Naive thymus-derived CD4-positive, alpha-beta T cell (primary cell): ENCODE measurements at regions not wholly inside any gene's neighbourhood (a gene's known extent, or its start where the extent isn't known, plus 50 kb on each side); places are given as distances from the start of the nearest gene placed in this dataset.
"Not testable (repeated sequence)": the region's sequence is repeated elsewhere in the genome, so short reads cannot be mapped to it uniquely, and the experiment has no call there.

Experiments
- ATAC-seq: fragments of 150-1000 bp; cut with Tn5 transposase; 2 replicates; pipeline ENCODE4 v1.10.0; 2021; ENCODE audit warnings: mild to moderate bottlenecking, moderate library complexity
- CTCF ChIA-PET: fragments of 350-600 bp; sonication (Branson Sonifier 250); formaldehyde crosslinking; loops from one replicate; lab custom pipeline; 2021; ENCODE audit warnings: antibody characterized with exemption; lab: Charles Lee
- POLR2A ChIA-PET: fragments of 350-600 bp; sonication (Branson Sonifier 250); formaldehyde crosslinking; loops from one replicate; lab custom pipeline; 2021; ENCODE audit warnings: antibody characterized with exemption, inconsistent platforms; lab: Charles Lee
- DNase-seq, 9 donors: peaks; one replicate each; pipeline versions ENCODE4 v3.0.0 to v3.0.0-alpha.2; 2020 to 2022; ENCODE audit warnings: mixed read lengths in 1 of 9
- H3K27ac ChIP-seq: one replicate; pipeline ENCODE4 v1.7.0; 2013; ENCODE audit warnings: mild to moderate bottlenecking, low read depth, low read length, moderate library complexity
- H3K27me3 ChIP-seq, 2 donors: one replicate each; pipeline ENCODE4 v1.7.0; 2013; ENCODE audit warnings: low read length in 2 of 2, mild to moderate bottlenecking in 2 of 2, moderate library complexity in 2 of 2; ENCODE audit not compliant: control insufficient read depth in 2 of 2, insufficient read depth in 2 of 2
- H3K36me3 ChIP-seq, 3 experiments: 1 replicate in 2 of 3; 2 replicates in 1 of 3; pipeline ENCODE4 v1.7.0; 2013; ENCODE audit warnings: low read length in 3 of 3, mild to moderate bottlenecking in 3 of 3, moderate library complexity in 1 of 3; ENCODE audit not compliant: insufficient read depth in 3 of 3, control insufficient read depth in 2 of 3
- H3K4me1 ChIP-seq, 2 donors: one replicate each; pipeline ENCODE4 v1.7.0; 2013; ENCODE audit warnings: low read length in 2 of 2, mild to moderate bottlenecking in 2 of 2, moderate library complexity in 1 of 2; ENCODE audit not compliant: control insufficient read depth in 2 of 2, insufficient read depth in 2 of 2
- H3K4me3 ChIP-seq: 2 replicates; pipeline ENCODE4 v1.7.0; 2013; ENCODE audit warnings: mild to moderate bottlenecking, low read length
- H3K9me3 ChIP-seq, 3 experiments: 1 replicate in 2 of 3; 2 replicates in 1 of 3; pipeline ENCODE4 v1.7.0; 2013; ENCODE audit warnings: low read length in 3 of 3; ENCODE audit not compliant: control insufficient read depth in 2 of 3
- H3K27ac Mint-ChIP-seq, 9 donors: one replicate each; pipeline ENCODE4 v1.8.0; 2020 to 2022; ENCODE audit warnings: mixed read lengths in 9 of 9, mild to moderate bottlenecking in 8 of 9, moderate library complexity in 5 of 9, inconsistent platforms in 2 of 9
- H3K27me3 Mint-ChIP-seq, 5 donors: one replicate each; pipeline ENCODE4 v1.8.0; 2021 to 2022; ENCODE audit warnings: mixed read lengths in 5 of 5, mild to moderate bottlenecking in 1 of 5
- H3K36me3 Mint-ChIP-seq, 5 donors: one replicate each; pipeline ENCODE4 v1.8.0; 2020 to 2022; ENCODE audit warnings: mixed read lengths in 5 of 5, mild to moderate bottlenecking in 3 of 5, inconsistent platforms in 1 of 5
- H3K4me1 Mint-ChIP-seq, 7 donors: one replicate each; pipeline ENCODE4 v1.8.0; 2020 to 2022; ENCODE audit warnings: mixed read lengths in 7 of 7, mild to moderate bottlenecking in 3 of 7, inconsistent platforms in 1 of 7
- H3K4me3 Mint-ChIP-seq, 10 donors: one replicate each; pipeline ENCODE4 v1.8.0; 2020 to 2022; ENCODE audit warnings: mild to moderate bottlenecking in 10 of 10, mixed read lengths in 10 of 10, moderate library complexity in 6 of 10, inconsistent platforms in 2 of 10
- H3K9me3 Mint-ChIP-seq, 11 donors: one replicate each; pipeline ENCODE4 v1.8.0; 2020 to 2022; ENCODE audit warnings: mixed read lengths in 11 of 11, mild to moderate bottlenecking in 4 of 11, inconsistent platforms in 1 of 11, moderate library complexity in 1 of 11
- intact Hi-C, 2 donors: fragments of 100-400 bp; cut with micrococcal nuclease; formaldehyde crosslinking; loops; one replicate each; pipeline ENCODE4 v1.15.1; 2023

DNA sequence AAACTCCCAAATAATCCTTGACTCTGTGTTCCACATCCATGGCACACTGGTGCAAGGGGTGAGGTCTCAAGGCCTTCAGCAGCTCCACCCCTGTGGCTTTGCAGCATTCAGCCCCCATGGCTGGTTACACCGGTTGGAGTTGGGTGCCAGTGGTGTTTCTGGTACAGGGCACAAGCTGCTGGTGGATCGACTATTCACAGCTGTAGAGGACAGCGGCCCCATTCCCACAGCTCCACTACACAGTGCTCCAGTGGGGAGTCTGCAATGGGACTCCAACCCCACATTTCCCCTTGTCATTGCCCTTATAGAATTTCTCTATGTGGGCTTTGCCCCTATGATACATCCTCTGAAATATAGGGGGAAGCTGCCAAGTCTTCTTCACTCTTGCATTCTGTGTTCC is 64.3 kb upstream of the SGO1 start:
- no peaks in the 10 kb centered on the region for H3K36me3 ChIP-seq
- H3K4me1 ChIP-seq = no peaks in the 10 kb centered on the region
- no peaks in the 10 kb centered on the region for H3K27me3 ChIP-seq
- DNase-seq (no peak), ATAC-seq (no peak)
- Mint-ChIP-seq H3K9me3 (peaks cover 0 to 15% (median 5%) of the 10 kb centered on the region in 11 donors), H3K36me3 (peaks cover 0 to 8% (median 5%) of the 10 kb centered on the region in 5 donors), H3K27me3 (no peaks in the 10 kb centered on the region), H3K4me1 (no peaks in the 10 kb centered on the region), H3K27ac (no peak overlapping the region), H3K4me3 (no peak overlapping the region)
- ChIA-PET POLR2A (no interaction called here), CTCF (no interaction called here)
- no peak overlapping the region for H3K4me3 ChIP-seq
- H3K27ac ChIP-seq = no peak overlapping the region
- H3K9me3 ChIP-seq = no peaks in the 10 kb centered on the region
- intact Hi-C loops = no loop called here

DNA sequence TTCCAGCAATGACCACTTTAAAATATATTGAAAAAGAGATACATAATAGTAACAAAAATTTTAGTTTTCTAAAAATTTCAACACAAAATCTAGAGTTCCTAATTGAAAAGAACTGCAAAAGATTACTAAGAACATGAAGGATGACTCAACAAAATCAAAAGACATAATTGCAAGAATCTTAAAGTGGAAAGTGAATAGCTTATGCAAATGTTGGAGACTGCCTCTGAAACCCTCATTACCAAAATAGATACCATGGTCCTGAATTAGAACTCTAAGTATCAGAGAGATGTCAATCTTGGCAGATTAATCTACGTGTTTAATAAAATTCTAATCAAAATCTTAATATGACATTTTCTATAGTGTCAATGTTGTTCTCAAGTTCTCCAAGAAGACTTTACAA is 60.7 kb upstream of the SGO1 start:
- Histone ChIP-seq H3K36me3 (no peaks in the 10 kb centered on the region), H3K27me3 (no peaks in the 10 kb centered on the region), H3K4me1 (no peaks in the 10 kb centered on the region), H3K9me3 (no peaks in the 10 kb centered on the region), H3K27ac (no peak overlapping the region), H3K4me3 (no peak overlapping the region)
- Mint-ChIP-seq H3K9me3 (peaks cover 2 to 44% (median 20%) of the 10 kb centered on the region in 11 donors), H3K36me3 (peaks cover 0 to 5% (median 0%) of the 10 kb centered on the region in 5 donors), H3K27ac (no peak overlapping the region), H3K27me3 (peaks cover 0 to 10% (median 0%) of the 10 kb centered on the region in 5 donors), H3K4me1 (no peaks in the 10 kb centered on the region), H3K4me3 (no peak overlapping the region)
- intact Hi-C loops = no loop called here
- ChIA-PET POLR2A (no interaction called here), CTCF (no interaction called here)
- no peak for DNase-seq
- no peak for ATAC-seq

DNA sequence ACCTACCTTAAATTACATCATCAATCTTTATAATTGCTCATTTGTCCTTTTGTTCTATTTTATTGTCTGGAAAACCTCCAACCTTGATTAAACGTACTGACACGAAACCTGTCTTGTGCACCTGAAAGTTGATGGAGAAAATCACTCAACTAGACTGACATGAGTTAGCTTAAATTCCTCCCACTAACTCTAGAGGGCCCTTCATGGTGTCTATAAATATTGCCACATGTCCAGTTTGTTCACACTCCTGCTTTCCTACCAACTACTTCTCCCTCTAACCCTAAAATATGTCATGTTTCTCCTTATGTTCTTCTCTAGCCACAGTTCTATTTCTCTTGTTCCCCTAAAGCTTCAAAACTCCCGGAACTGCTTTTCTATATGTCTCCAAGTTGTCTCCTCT is 59.8 kb upstream of the SGO1 start:
- no peaks in the 10 kb centered on the region for H3K36me3 ChIP-seq
- intact Hi-C loops = no loop called here
- H3K4me3 Mint-ChIP-seq = no peak overlapping the region
- POLR2A ChIA-PET = no interaction called here
- peaks cover 0 to 5% (median 0%) of the 10 kb centered on the region in 5 donors for H3K36me3 Mint-ChIP-seq
- ATAC-seq = no peak
- H3K9me3 Mint-ChIP-seq = peaks cover 2 to 45% (median 20%) of the 10 kb centered on the region in 11 donors
- H3K27ac ChIP-seq = no peak overlapping the region
- no peaks in the 10 kb centered on the region for H3K9me3 ChIP-seq
- peaks cover 0 to 10% (median 0%) of the 10 kb centered on the region in 5 donors for H3K27me3 Mint-ChIP-seq
- CTCF ChIA-PET = no interaction called here
- H3K4me3 ChIP-seq = no peak overlapping the region
- H3K27ac Mint-ChIP-seq = no peak overlapping the region
- no peaks in the 10 kb centered on the region for H3K27me3 ChIP-seq
- H3K4me1 Mint-ChIP-seq = no peaks in the 10 kb centered on the region
- no peaks in the 10 kb centered on the region for H3K4me1 ChIP-seq
- DNase-seq = no peak

DNA sequence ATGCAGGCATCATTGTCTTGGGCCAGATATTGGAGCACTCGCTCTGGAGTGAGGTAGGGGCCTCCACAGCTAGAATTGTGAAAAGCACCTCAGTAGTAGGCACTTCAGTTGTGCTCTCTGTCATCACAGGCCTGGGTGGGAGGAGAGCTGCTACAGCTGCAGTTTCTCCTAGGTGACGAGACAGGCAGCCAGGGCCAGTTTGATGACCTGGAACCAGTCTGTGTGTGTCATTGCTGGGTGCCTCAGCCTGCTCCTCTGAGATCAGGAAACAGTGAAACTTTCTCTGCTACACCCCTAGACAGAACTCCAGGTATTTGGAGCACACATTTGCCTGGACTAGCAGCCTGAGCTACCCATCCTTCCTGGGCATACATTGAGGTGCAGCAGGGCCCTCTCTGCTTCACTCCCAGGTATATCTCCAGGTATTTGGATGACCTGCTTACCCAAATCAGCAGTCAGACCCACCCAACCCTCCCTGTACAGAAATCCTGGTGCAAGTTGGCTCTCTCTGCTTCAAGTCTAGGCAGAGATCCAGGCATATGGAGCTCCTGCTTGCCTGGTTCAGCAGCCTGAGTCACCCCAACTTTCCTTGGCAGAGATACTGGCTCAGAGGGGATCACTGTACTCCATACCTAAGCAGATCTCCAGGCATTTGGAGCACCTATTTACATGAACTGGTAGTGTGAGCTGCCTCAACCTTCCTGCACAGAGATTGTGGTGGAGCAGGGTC is 54.3 kb upstream of the SGO1 start:
- no peak for ATAC-seq

DNA sequence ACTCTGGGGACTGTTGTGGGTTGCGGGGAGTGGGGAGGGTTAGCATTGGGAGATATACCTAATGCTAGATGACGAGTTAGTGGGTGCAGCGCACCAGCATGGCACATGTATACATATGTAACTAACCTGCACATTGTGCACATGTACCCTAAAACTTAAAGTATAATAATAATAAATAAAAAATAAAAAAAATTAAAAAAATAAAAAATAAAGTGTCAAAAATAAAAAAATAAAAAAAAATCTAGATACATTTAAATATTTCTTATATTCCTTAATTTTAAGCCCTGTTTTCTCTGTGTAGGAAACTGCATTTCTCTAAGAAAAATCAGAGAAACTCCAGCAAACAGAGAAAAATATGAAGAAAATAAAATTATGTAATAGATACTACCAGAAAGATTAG is 52.2 kb upstream of the SGO1 start:
- H3K4me1 Mint-ChIP-seq, H3K36me3 Mint-ChIP-seq, H3K4me3 ChIP-seq, ATAC-seq, H3K27me3 ChIP-seq, H3K27ac Mint-ChIP-seq, DNase-seq, H3K9me3 ChIP-seq, H3K4me3 Mint-ChIP-seq, CTCF ChIA-PET, POLR2A ChIA-PET, H3K36me3 ChIP-seq, intact Hi-C loops, H3K27ac ChIP-seq, H3K4me1 ChIP-seq, H3K27me3 Mint-ChIP-seq: not testable (repeated sequence)
- H3K9me3 Mint-ChIP-seq = peaks cover 1 to 18% (median 10%) of the 10 kb centered on the region in 11 donors

More for the DNA sequence above, 54.3 kb upstream of the SGO1 start:
- H3K27me3 ChIP-seq = no peaks in the 10 kb centered on the region
- POLR2A ChIA-PET = no interaction called here
- DNase-seq = no peak
- Mint-ChIP-seq H3K4me3 (no peak overlapping the region), H3K36me3 (peaks cover 0 to 9% (median 0%) of the 10 kb centered on the region in 5 donors), H3K9me3 (peaks cover 3 to 31% (median 10%) of the 10 kb centered on the region in 11 donors), H3K27me3 (peaks cover 0 to 10% (median 0%) of the 10 kb centered on the region in 5 donors), H3K27ac (no peak overlapping the region), H3K4me1 (no peaks in the 10 kb centered on the region)
- CTCF ChIA-PET = no interaction called here
- no peak overlapping the region for H3K4me3 ChIP-seq
- H3K36me3 ChIP-seq = no peaks in the 10 kb centered on the region
- H3K9me3 ChIP-seq = no peaks in the 10 kb centered on the region
- no peaks in the 10 kb centered on the region for H3K4me1 ChIP-seq
- intact Hi-C loops = no loop called here
- no peak overlapping the region for H3K27ac ChIP-seq

DNA sequence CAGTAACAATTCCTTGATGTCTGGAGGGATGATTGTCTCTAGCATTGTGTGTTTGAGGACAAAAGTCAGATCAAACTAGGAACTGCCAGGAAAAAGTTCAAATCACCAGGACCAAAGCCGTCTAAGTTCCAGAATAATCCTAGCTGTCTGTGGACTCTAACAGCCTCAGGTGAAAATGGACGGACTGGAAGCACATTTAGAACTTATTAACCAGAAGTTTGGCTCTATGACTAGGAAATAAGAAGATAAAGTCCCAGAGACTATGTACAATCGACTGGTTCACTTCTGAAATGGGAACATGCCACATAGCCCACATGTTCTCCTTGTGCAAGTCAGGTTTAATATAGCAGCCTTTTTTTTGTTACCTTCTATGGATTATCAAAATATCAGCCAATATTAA is 50.6 kb upstream of the SGO1 start:
- H3K4me3 ChIP-seq = no peak overlapping the region
- Mint-ChIP-seq H3K9me3 (peaks cover 0 to 5% (median under 1%) of the 10 kb centered on the region in 11 donors), H3K36me3 (peaks cover 0 to 8% (median 0%) of the 10 kb centered on the region in 5 donors), H3K27me3 (peaks cover 0 to 4% (median 0%) of the 10 kb centered on the region in 5 donors), H3K4me3 (no peak overlapping the region), H3K4me1 (no peaks in the 10 kb centered on the region), H3K27ac (no peak overlapping the region)
- H3K9me3 ChIP-seq = no peaks in the 10 kb centered on the region
- ChIA-PET CTCF (no interaction called here), POLR2A (no interaction called here)
- intact Hi-C loops = no loop called here
- H3K27ac ChIP-seq = no peak overlapping the region
- H3K27me3 ChIP-seq = no peaks in the 10 kb centered on the region
- ATAC-seq = no peak
- H3K36me3 ChIP-seq = no peaks in the 10 kb centered on the region
- H3K4me1 ChIP-seq = no peaks in the 10 kb centered on the region
- no peak for DNase-seq
